Left ventricle myocardium inferior (tissue), 1 donor: ENCODE measurements at regions not wholly inside any gene's neighbourhood (a gene's known extent, or its start where the extent isn't known, plus 50 kb on each side); places are given as distances from the start of the nearest gene placed in this dataset.

Experiments
- DNase-seq: peaks from one replicate; pipeline ENCODE4 v3.0.0-alpha.2; 2020
- H3K27ac ChIP-seq: fragments of 200-600 bp; replicated peaks from 2 replicates; pipeline ENCODE4 v1.8.0; 2021
- H3K27me3 ChIP-seq: fragments of 200-600 bp; 2 replicates; pipeline ENCODE4 v1.8.0; 2021; ENCODE audit warnings: low read depth
- H3K36me3 ChIP-seq: fragments of 200-600 bp; 2 replicates; pipeline ENCODE4 v1.8.0; 2021
- H3K4me1 ChIP-seq: fragments of 200-600 bp; 2 replicates; pipeline ENCODE4 v1.8.0; 2021
- H3K4me3 ChIP-seq: fragments of 200-600 bp; 2 replicates; pipeline ENCODE4 v1.8.0; 2021; ENCODE audit warnings: mild to moderate bottlenecking, moderate library complexity
- H3K9me3 ChIP-seq: fragments of 200-600 bp; replicated peaks from 2 replicates; pipeline ENCODE4 v1.8.0; 2021
- CTCF ChIP-seq: fragments of 200-600 bp; IDR thresholded peaks from 2 replicates; pipeline ENCODE4 v1.8.0; 2021; ENCODE audit warnings: antibody characterized with exemption, mild to moderate bottlenecking, borderline replicate concordance
- intact Hi-C: fragments of 100-400 bp; cut with micrococcal nuclease; formaldehyde crosslinking; loops from one replicate; pipeline ENCODE4 v1.11.0; 2022
- donor health status: DM: no; HTN: yes; CAD: no; lungs with severe emphysema.

- no peaks in the 10 kb centered on the region for H3K27me3 ChIP-seq
- peaks cover 3% of the 10 kb centered on the region for H3K9me3 ChIP-seq
- H3K36me3 ChIP-seq = no peaks in the 10 kb centered on the region
- no peak for DNase-seq
- H3K4me1 ChIP-seq = no peaks in the 10 kb centered on the region
- intact Hi-C loops = no loop called here
- no peak for TF ChIP-seq CTCF
- H3K27ac ChIP-seq = no peak overlapping the region
- H3K4me3 ChIP-seq = no peak overlapping the region
Observed at GRCh38 chr2:163373496-163373895, 362.3 kb downstream of the FIGN start.

- TF ChIP-seq CTCF = no peak
- H3K36me3 ChIP-seq = no peaks in the 10 kb centered on the region
- peaks cover 8% of the 10 kb centered on the region for H3K4me1 ChIP-seq
- H3K27me3 ChIP-seq = no peaks in the 10 kb centered on the region
- H3K9me3 ChIP-seq = no peaks in the 10 kb centered on the region
- no peak for DNase-seq
- intact Hi-C loops = no loop called here
- H3K4me3 ChIP-seq = no peak overlapping the region
- no peak overlapping the region for H3K27ac ChIP-seq
Observed at GRCh38 chr2:163370169-163370886, 365.5 kb downstream of the FIGN start.

GRCh38 chr2:163369111-163369510 lies 366.7 kb downstream of the FIGN start:
- Histone ChIP-seq H3K27me3 (no peaks in the 10 kb centered on the region), H3K4me1 (peaks cover 8% of the 10 kb centered on the region), H3K4me3 (no peak overlapping the region), H3K36me3 (no peaks in the 10 kb centered on the region), H3K9me3 (peaks cover 7% of the 10 kb centered on the region), H3K27ac (no peak overlapping the region)
- TF ChIP-seq CTCF = no peak
- no peak for DNase-seq
- intact Hi-C loops = no loop called here

- TF ChIP-seq CTCF = no peak
- Histone ChIP-seq H3K27ac (no peak overlapping the region), H3K9me3 (peaks cover 12% of the 10 kb centered on the region), H3K27me3 (no peaks in the 10 kb centered on the region), H3K4me1 (peaks cover 8% of the 10 kb centered on the region), H3K4me3 (no peak overlapping the region), H3K36me3 (no peaks in the 10 kb centered on the region)
- DNase-seq = no peak
- intact Hi-C loops = no loop called here
Observed at GRCh38 chr2:163368655-163369054, 367.2 kb downstream of the FIGN start.

- intact Hi-C loops = no loop called here
- no peak for DNase-seq
- peaks cover 18% of the 10 kb centered on the region for H3K9me3 ChIP-seq
- peaks cover 8% of the 10 kb centered on the region for H3K4me1 ChIP-seq
- H3K27me3 ChIP-seq = no peaks in the 10 kb centered on the region
- no peak overlapping the region for H3K4me3 ChIP-seq
- no peaks in the 10 kb centered on the region for H3K36me3 ChIP-seq
- no peak overlapping the region for H3K27ac ChIP-seq
- no peak for TF ChIP-seq CTCF
Observed at GRCh38 chr2:163367825-163368582, 367.8 kb downstream of the FIGN start.
